SU-DHL-6 (cell line): ENCODE measurements at regions not wholly inside any gene's neighbourhood (a gene's known extent, or its start where the extent isn't known, plus 50 kb on each side); places are given as distances from the start of the nearest gene placed in this dataset.

Experiments
- H2AFZ ChIP-seq: fragments of 200-600 bp; sonication (generic); 2 replicates; pipeline ENCODE4 v1.6.1; 2014; ENCODE audit warnings: low read depth, mild to moderate bottlenecking, moderate library complexity, mixed read lengths, antibody characterized with exemption, low read length; ENCODE audit not compliant: severe bottlenecking
- H3F3A ChIP-seq: fragments of 200-600 bp; shearing (Covaris generic); 2 replicates; pipeline ENCODE4 v1.6.0; 2016; ENCODE audit warnings: antibody characterized with exemption, mild to moderate bottlenecking; ENCODE audit not compliant: insufficient read depth
- H3K27ac ChIP-seq: fragments of 200-600 bp; sonication (generic); 2 replicates; pipeline ENCODE4 v1.5.1; 2016; ENCODE audit warnings: low read depth, mild to moderate bottlenecking, low read length, moderate library complexity, mixed read lengths
- H3K27me3 ChIP-seq: fragments of 200-600 bp; sonication (generic), shearing (Covaris generic); 2 replicates; pipeline ENCODE4 v1.6.0; 2014; ENCODE audit warnings: mild to moderate bottlenecking, low read length
- H3K36me3 ChIP-seq: fragments of 200-600 bp; sonication (generic); 2 replicates; pipeline ENCODE4 v1.6.1; 2014; ENCODE audit warnings: mild to moderate bottlenecking, low read length, mixed read lengths
- H3K4me2 ChIP-seq: fragments of 300-600, 200-600 bp; shearing (Covaris generic), sonication (generic); 2 replicates; pipeline ENCODE4 v1.6.0; 2014; ENCODE audit warnings: low read length, low read depth, mild to moderate bottlenecking; ENCODE audit not compliant: poor library complexity, severe bottlenecking
- H3K4me3 ChIP-seq: fragments of 200-600 bp; sonication (generic); 2 replicates; pipeline ENCODE4 v1.5.1; 2014; ENCODE audit warnings: antibody characterized with exemption, low read length, mild to moderate bottlenecking, mixed read lengths; ENCODE audit not compliant: insufficient read depth, poor library complexity, severe bottlenecking
- H3K79me2 ChIP-seq: fragments of 200-600 bp; sonication (generic); 2 replicates; pipeline ENCODE4 v1.6.1; 2014; ENCODE audit warnings: mild to moderate bottlenecking, low read length, moderate library complexity; ENCODE audit not compliant: insufficient read depth
- H3K9ac ChIP-seq: fragments of 200-600 bp; sonication (generic); 2 replicates; pipeline ENCODE4 v1.7.0; 2014; ENCODE audit warnings: mild to moderate bottlenecking, low read length
- H3K9me2 ChIP-seq: fragments of 200-600 bp; sonication (generic); replicated peaks from 2 replicates; pipeline ENCODE4 v1.6.1; 2014; ENCODE audit warnings: low read length; ENCODE audit not compliant: insufficient read depth
- H3K9me3 ChIP-seq: fragments of 200-600 bp; sonication (generic); 2 replicates; pipeline ENCODE4 v1.6.1; 2014; ENCODE audit warnings: low read length, mixed read lengths; ENCODE audit not compliant: insufficient read depth
- H4K20me1 ChIP-seq: fragments of 200-600 bp; sonication (generic); 2 replicates; pipeline ENCODE4 v1.6.1; 2014; ENCODE audit warnings: low read depth, mild to moderate bottlenecking, antibody characterized with exemption, low read length, moderate library complexity, mixed read lengths
- CTCF ChIP-seq: fragments of 200-600 bp; sonication (generic); IDR thresholded peaks from one replicate; pipeline ENCODE4 v1.5.1; 2017; ENCODE audit warnings: antibody characterized with exemption, mild to moderate bottlenecking, low read length, moderate library complexity; ENCODE audit not compliant: insufficient read depth, poor library complexity, severe bottlenecking
- EZH2phosphoT487 ChIP-seq: fragments of 200-600 bp; sonication (generic), shearing (Covaris generic); conservative IDR thresholded peaks from 2 replicates; pipeline ENCODE4 v1.6.1; 2018; ENCODE audit warnings: mild to moderate bottlenecking, antibody characterized with exemption, low read length, moderate library complexity, mixed read lengths

- H3K27me3 ChIP-seq: no peaks in the 10 kb centered on the region
- H4K20me1 ChIP-seq: no peaks in the 10 kb centered on the region
- TF ChIP-seq EZH2phosphoT487: no peak
- no peak for TF ChIP-seq CTCF
- H2AFZ ChIP-seq: no peak overlapping the region
- H3K27ac ChIP-seq: no peak overlapping the region
- no peaks in the 10 kb centered on the region for H3K79me2 ChIP-seq
- no peaks in the 10 kb centered on the region for H3K9me2 ChIP-seq
- H3F3A ChIP-seq: no peaks in the 10 kb centered on the region
- H3K36me3 ChIP-seq: no peaks in the 10 kb centered on the region
- no peaks in the 10 kb centered on the region for H3K9me3 ChIP-seq
- no peak overlapping the region for H3K4me2 ChIP-seq
- H3K4me3 ChIP-seq: no peak overlapping the region
- H3K9ac ChIP-seq: no peak overlapping the region
Observed at GRCh38 chr21:35779690-35780570, 280.4 kb downstream of the SETD4 start.

GRCh38 chr21:35779167-35779566 is 281.2 kb downstream of the SETD4 start:
- TF ChIP-seq CTCF (no peak), EZH2phosphoT487 (no peak)
- Histone ChIP-seq H3K4me2 (no peak overlapping the region), H3K27ac (no peak overlapping the region)

GRCh38 chr21:35777081-35777480 is 283.2 kb downstream of the SETD4 start:
- H3K9ac ChIP-seq: no peak overlapping the region
- no peak for TF ChIP-seq CTCF
- TF ChIP-seq EZH2phosphoT487: no peak
- no peaks in the 10 kb centered on the region for H3K79me2 ChIP-seq
- no peaks in the 10 kb centered on the region for H4K20me1 ChIP-seq
- no peak overlapping the region for H3K4me3 ChIP-seq
- no peaks in the 10 kb centered on the region for H3K9me3 ChIP-seq
- H3K4me2 ChIP-seq: no peak overlapping the region
- no peaks in the 10 kb centered on the region for H3K36me3 ChIP-seq
- no peaks in the 10 kb centered on the region for H3K27me3 ChIP-seq
- no peak overlapping the region for H3K27ac ChIP-seq
- no peak overlapping the region for H2AFZ ChIP-seq
- no peaks in the 10 kb centered on the region for H3F3A ChIP-seq
- no peaks in the 10 kb centered on the region for H3K9me2 ChIP-seq

More at GRCh38 chr21:35779167-35779566, 281.2 kb downstream of the SETD4 start:
- Histone ChIP-seq H3K4me3 (no peak overlapping the region), H4K20me1 (no peaks in the 10 kb centered on the region), H3F3A (no peaks in the 10 kb centered on the region), H2AFZ (no peak overlapping the region), H3K9ac (no peak overlapping the region), H3K79me2 (no peaks in the 10 kb centered on the region), H3K27me3 (no peaks in the 10 kb centered on the region), H3K36me3 (no peaks in the 10 kb centered on the region), H3K9me2 (no peaks in the 10 kb centered on the region), H3K9me3 (no peaks in the 10 kb centered on the region)
